DND-41 (cell line): ENCODE measurements at regions not wholly inside any gene's neighbourhood (a gene's known extent, or its start where the extent isn't known, plus 50 kb on each side); places are given as distances from the start of the nearest gene placed in this dataset.

Source experiments
- EZH2 ChIP-seq: IDR thresholded peaks from 3 replicates; pipeline ENCODE4 v1.6.1; 2012; ENCODE audit warnings: borderline replicate concordance, low read depth, mild to moderate bottlenecking, moderate library complexity, low read length, inconsistent platforms; ENCODE audit not compliant: severe bottlenecking
- TF ChIP-seq, protein P1 (sequence below): IDR thresholded peaks from 2 replicates; pipeline ENCODE4 v1.5.1; 2012; ENCODE audit warnings: borderline replicate concordance, low read length, moderate library complexity, mild to moderate bottlenecking; ENCODE audit not compliant: poor library complexity, severe bottlenecking; ENCODE audit errors: extremely low read depth

DNA sequence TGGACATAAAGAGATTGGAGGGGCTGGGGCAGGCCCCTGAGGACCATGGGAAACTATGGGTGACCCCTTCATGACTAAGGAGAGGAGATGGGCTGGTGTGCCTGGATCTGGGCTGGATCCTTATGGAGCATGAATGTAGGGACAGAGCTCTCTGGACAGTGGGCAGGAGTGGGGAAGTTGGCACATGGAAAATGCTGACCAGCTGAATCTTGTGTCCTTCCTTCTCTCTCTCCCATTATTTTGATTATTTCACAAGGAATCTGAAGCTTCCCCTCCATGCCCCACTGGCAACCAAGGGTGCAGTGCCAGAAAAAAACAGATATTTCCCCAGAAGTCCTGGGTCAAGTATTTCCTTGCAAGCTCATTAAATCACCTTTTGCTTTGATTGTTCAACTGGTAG lies 175.2 kb downstream of the DHX35 start:
- TF ChIP-seq, protein P1, sequence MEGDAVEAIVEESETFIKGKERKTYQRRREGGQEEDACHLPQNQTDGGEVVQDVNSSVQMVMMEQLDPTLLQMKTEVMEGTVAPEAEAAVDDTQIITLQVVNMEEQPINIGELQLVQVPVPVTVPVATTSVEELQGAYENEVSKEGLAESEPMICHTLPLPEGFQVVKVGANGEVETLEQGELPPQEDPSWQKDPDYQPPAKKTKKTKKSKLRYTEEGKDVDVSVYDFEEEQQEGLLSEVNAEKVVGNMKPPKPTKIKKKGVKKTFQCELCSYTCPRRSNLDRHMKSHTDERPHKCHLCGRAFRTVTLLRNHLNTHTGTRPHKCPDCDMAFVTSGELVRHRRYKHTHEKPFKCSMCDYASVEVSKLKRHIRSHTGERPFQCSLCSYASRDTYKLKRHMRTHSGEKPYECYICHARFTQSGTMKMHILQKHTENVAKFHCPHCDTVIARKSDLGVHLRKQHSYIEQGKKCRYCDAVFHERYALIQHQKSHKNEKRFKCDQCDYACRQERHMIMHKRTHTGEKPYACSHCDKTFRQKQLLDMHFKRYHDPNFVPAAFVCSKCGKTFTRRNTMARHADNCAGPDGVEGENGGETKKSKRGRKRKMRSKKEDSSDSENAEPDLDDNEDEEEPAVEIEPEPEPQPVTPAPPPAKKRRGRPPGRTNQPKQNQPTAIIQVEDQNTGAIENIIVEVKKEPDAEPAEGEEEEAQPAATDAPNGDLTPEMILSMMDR: no peak
- TF ChIP-seq EZH2: no peak
